GM08714 (cell line): ENCODE measurements at regions not wholly inside any gene's neighbourhood (a gene's known extent, or its start where the extent isn't known, plus 50 kb on each side); places are given as distances from the start of the nearest gene placed in this dataset.
"Not testable (repeated sequence)": the region's sequence is repeated elsewhere in the genome, so short reads cannot be mapped to it uniquely, and the experiment has no call there.

Experiments used
- H3K4me3 ChIP-seq: fragments of 200-500 bp; sonication (Bioruptor generic); 2 replicates; pipeline ENCODE4 v1.5.1; 2014; ENCODE audit warnings: mild to moderate bottlenecking, low read length, inconsistent platforms
- ZNF274 ChIP-seq: IDR thresholded peaks from 2 replicates; pipeline ENCODE4 v1.6.1; 2012; ENCODE audit warnings: mild to moderate bottlenecking, low read depth, low read length

DNA sequence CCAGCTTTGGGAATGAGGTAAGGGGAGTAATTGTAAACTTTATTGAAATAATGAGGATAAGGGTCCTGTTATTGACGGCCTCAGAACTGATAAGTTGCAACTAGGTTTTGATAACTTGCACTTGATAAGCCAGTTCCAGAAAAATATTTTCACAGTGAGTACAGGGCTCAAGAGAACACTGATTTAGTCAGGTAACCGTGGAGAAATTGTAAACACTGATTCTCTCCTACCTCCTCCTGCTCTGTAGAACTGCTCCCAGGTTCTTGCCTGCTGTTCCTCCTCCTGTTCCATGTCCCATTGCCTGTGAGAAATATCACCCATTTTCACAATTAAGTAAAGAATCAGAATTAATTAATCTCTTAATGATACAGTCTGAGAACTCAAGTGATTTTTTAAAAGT, 55.0 kb upstream of the CXXC4 start:
- TF ChIP-seq ZNF274 = no peak

DNA sequence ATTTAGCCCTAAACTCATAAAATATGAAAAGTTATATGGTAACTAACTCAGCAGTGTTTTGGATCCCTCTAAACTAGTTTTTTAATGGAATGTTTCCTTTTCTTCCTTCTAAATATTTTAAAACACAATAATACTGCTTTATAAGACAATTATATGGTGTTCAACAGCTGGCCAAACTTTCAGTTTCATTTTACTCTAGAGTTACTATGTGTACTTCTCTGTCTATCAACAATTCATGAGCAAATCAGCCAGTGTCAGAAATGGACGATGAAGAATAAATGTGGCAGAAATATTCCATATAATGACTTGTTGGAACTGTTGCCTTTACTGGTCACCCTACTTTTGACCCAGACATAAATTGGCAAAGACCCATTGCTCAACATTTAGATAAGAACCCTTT, 64.8 kb upstream of the CXXC4 start:
- H3K4me3 ChIP-seq = no peak overlapping the region
- no peak for TF ChIP-seq ZNF274

More for the DNA sequence above, 55.0 kb upstream of the CXXC4 start:
- H3K4me3 ChIP-seq = no peak overlapping the region

DNA sequence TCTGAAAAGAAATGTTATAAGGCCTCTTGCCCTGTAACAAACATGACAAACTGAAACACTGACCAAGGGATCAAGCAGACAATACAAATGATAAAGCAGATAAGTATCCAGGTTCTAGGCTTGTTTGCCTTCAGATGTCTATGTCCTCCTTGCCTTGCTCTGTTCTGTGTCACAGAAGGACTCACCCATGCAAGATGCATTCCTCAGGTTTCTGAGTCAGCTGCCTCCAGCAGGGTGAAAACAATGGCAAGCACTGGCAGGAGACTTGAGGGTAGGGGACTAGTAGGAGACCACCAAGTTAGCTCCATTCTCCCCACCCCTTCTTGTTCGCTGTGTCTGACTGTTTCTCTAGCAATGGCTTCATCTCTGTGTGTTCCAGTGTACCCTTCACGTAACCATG, 76.6 kb upstream of the CXXC4 start:
- TF ChIP-seq ZNF274 = no peak
- H3K4me3 ChIP-seq = no peak overlapping the region

DNA sequence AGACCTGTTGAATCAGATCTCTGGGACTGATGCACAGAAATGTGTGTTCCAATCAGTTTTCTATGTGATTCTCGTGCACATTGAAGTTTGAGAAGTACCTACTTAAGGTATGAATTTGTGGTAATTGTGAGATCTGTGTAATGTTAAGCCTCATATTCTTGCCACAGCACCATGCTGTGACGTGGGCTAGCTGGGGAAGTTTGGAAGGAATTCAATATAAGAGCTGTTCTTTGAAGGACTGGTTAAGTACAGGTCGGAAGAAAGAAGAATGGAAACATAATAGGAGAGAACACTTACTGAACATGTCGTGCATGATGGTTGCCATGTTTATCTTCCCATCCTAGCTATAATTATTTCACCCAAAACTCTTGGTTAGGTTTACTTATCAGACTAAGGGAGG, 79.7 kb upstream of the CXXC4 start:
- no peak overlapping the region for H3K4me3 ChIP-seq
- TF ChIP-seq ZNF274 = no peak

DNA sequence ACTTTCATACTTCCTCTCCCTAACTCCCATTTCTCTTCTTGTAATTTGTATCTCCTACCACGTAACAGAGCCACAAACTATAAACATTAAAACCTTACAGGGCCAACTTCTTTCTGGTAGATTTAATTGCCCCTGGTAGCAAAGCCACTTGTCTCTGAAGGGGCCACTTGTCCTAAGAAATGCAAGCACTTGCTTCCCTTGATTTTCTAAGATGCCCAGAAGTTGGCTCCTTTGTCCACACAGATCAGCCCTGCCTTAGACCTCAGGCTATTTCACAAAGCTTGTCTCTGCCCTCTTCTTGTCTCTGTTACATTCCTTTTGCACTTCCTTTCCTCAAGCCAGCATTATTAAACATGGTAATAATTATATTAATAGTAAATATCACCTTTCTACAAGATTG, 80.6 kb upstream of the CXXC4 start:
- no peak overlapping the region for H3K4me3 ChIP-seq
- TF ChIP-seq ZNF274 = no peak

DNA sequence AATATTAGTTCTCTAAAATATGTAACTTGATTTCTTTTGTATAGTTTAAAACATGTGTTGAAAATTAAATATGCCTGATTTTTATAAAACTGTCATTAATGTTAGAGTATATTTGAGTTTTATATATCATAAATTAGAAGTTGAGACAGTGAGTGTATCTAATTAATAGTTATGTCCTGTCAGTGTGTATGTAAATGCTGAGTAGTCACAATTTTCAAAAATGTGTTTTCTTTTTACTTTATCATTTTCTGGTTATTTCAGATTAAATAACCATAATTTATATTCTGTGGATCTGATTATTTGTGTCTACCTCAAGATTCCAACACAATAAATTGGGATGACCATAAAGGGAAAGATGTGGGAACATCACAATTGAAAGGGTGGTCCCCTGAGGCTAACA, 82.7 kb upstream of the CXXC4 start:
- no peak for TF ChIP-seq ZNF274

DNA sequence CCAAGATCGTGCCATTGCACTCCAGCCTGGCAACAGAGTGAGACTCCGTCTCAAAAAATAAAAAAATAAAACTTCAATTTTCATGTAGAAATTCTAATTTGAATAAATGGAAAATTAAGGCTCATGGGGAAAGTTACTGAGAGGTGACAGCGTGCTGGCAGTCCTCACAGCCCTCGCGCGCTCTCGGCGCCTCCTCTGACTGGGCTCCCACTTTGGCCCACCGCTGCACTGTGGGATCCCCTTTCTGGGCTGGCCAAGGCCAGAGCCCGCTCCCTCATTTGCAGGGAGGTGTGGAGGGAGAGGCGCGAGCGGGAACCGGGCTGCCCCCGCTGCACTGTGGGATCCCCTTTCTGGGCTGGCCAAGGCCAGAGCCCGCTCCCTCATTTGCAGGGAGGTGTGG, 86.8 kb upstream of the CXXC4 start:
- not testable (repeated sequence) for H3K4me3 ChIP-seq

More for the DNA sequence above, 82.7 kb upstream of the CXXC4 start:
- H3K4me3 ChIP-seq = no peak overlapping the region

DNA sequence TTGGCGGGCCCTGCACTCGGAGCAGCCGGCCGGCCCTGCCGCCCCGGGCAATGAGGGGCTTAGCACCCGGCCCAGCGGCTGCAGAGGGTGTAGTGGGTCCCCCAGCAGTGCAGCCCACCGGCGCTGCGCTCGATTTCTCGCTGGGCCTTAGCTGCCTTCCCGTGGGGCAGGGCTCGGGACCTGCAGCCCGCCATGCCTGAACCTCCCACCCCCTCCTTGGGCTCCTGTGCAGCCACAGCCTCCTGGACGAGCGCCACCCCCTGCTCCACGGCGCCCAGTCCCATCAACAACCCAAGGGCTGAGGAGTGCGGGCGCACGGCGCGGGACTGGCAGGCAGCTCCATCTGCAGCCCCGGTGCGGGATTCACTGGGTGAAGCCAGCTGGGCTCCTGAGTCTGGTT, 87.4 kb upstream of the CXXC4 start:
- H3K4me3 ChIP-seq = not testable (repeated sequence)

DNA sequence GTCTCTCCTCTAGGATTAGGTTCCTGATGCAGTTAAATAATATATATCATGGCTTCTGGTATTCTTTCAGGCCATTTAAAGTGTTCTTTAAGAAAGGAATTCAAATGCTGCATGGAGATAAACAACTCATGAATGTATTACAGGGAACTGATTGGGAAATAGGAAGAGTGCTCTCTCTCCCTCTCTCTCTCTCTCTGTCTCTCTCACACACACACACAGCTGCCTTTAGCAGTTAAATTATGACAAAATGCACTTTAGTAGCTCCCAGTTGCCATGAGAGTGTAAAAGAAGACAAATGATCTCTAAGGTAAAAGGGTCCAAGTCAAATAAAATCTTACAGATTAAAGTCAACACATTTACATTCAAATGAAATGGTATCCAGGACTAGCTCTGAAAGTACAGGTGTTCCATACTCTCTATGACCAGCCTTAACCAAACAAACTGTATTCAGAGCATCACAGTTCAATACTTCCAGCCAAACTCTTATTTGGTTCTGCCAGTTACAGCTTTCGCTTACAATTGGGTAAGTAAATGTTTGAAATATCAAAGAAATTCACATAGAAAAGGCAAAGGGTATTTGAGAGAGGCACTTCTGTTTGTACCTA, 94.7 kb upstream of the CXXC4 start:
- no peak overlapping the region for H3K4me3 ChIP-seq
- no peak for TF ChIP-seq ZNF274

DNA sequence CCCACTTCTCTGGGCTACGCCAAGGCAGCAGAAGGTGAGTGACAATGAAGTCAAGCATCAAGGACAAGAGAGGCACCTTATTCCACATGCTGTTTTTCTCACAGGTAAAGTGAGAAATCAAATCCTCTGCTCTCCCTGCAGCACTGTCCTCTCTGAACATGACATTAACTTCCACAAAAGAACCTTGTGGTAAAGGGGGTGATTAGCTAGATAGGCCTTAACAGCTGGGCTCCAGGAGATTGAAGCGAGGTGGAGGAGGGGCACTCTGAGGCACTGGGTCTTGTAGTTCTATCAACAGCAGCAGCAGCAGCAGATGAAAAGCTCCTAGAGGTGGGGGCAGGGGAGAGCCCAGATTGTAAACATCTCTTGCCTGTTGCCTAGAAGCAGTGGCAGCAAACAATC, 96.8 kb upstream of the CXXC4 start:
- H3K4me3 ChIP-seq = no peak overlapping the region
- TF ChIP-seq ZNF274 = no peak

DNA sequence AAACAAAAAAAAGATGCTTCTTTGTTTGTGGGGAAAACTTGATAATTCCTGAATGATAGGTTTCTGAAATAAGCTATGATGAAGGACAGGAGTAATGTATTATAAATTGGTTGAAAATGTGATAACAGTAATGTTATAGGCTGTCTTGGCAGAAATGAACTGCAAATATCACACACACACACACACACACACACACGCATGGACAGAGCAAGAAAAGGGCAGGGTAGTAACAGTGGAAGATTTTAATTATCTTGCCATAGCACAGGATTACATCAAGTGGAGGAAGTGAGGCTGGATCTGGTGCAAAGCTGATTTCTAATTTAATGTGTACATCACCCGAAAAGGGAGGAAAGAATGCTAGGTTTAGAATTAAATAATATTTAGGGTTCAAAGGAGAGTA, 97.5 kb upstream of the CXXC4 start:
- no peak for TF ChIP-seq ZNF274
- no peak overlapping the region for H3K4me3 ChIP-seq

DNA sequence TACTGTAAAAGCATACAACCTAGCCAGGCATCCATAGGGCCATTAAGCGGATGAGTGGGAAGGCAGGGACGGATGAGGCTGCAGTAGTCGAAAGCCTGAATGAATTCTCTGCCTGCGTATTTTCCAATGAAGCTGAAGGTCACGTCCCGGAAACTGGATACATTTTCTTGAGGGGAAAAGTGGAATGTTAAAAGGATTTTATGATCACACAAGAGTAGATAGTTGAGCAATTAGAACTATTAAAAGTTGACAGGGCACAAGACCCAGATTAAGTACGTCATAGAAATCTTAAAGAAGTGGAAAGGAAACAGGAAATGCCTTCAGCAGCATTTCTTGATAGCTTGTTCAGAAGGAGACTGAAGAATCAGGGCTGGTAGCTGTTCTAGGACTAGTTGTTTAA, 98.3 kb upstream of the CXXC4 start:
- no peak for TF ChIP-seq ZNF274
- no peak overlapping the region for H3K4me3 ChIP-seq

DNA sequence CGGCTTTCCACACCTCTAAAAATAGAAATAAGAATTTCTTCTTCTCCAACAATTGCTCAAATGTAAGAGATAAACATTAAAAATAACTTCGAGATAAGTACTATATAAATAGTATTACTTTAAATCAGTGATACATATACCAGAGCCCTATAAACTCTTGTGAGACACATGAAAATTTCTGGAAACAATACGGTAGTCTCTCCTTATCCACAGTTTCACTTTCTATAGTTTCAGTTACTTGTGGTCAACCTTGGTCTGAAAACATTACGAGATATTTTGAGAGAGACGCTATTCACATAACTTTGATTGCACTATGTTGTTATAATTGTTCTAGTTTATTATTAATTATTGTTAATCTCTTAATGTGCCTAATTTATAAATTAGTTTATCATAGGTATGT, 101.5 kb upstream of the CXXC4 start:
- no peak for TF ChIP-seq ZNF274

DNA sequence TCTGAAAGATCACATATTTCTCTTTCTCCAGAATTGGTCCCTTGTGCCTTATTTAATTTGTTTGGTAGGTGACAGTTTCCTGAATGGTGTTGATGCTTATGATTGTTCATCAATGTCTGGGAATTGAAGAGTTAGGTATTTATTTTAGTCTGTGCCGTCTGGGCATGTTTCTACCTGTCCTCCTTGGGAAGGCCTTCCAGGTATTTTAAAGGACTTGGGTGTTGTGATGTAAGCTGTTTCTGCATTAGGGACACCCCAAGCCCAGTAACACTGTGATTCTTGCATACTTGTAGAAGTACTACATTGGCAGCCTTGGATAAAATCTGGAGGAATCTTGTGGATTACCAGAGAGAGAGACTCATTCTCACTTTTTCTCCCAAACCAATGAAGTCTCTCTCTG, 120.8 kb upstream of the CXXC4 start:
- H3K4me3 ChIP-seq = no peak overlapping the region

More for the DNA sequence above, 101.5 kb upstream of the CXXC4 start:
- H3K4me3 ChIP-seq = no peak overlapping the region

DNA sequence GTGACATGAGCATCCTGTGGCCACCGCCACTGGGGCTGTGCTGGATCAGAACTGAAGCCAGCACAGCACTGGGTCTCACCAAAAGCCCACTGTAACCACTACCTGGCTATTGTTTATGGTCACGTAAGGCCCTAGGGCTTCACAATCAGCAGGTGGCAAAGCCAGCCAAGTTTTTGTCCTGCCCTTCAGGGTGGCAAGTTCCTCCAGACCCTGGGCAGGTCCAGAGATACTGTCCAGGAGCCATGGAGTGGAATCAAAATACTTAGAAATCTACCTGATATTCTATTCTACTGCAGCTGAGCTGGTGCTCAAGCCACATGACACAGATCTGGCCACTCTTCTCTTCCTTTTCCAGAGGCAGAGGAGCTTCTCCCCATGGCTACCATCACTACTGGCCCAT, 121.2 kb upstream of the CXXC4 start:
- no peak for TF ChIP-seq ZNF274
- H3K4me3 ChIP-seq = no peak overlapping the region

More for the DNA sequence above, 120.8 kb upstream of the CXXC4 start:
- TF ChIP-seq ZNF274 = no peak

DNA sequence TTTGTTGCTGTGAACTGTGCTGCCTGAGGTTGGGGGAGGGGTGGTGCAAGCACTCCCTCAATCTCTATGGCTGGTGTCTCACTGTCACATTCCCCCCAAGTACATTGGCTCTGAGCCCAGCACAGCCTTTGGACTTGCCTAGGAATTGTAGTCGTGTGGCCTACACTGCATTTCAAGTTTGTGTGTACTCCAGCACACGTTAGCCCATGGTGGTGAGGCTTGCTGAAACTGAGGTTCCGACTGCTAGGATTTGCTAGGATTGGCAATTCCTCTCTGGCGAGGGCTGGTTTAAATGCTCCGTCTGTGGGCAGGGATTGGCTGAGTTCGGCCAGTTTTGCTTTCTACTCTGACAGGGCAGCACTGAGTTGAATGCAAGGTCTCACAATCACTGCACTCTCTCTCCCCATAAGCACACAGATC, 121.7 kb upstream of the CXXC4 start:
- no peak for TF ChIP-seq ZNF274
- no peak overlapping the region for H3K4me3 ChIP-seq
